Endothelial cell (in vitro differentiated cells): ENCODE measurements at regions not wholly inside any gene's neighbourhood (a gene's known extent, or its start where the extent isn't known, plus 50 kb on each side); places are given as distances from the start of the nearest gene placed in this dataset.

ENCODE experiments used
- DNase-seq: peaks from one replicate; pipeline ENCODE4 v3.0.0; 2021; ENCODE audit warnings: low spot score
- H3K27ac Mint-ChIP-seq: one replicate; pipeline ENCODE4 v1.8.0; 2021; ENCODE audit warnings: mixed read lengths, inconsistent platforms; ENCODE audit not compliant: unreplicated experiment
- H3K27me3 Mint-ChIP-seq: one replicate; pipeline ENCODE4 v1.8.0; 2021; ENCODE audit warnings: mild to moderate bottlenecking, moderate library complexity, mixed read lengths, inconsistent platforms; ENCODE audit not compliant: unreplicated experiment
- H3K36me3 Mint-ChIP-seq: one replicate; pipeline ENCODE4 v1.8.0; 2021; ENCODE audit warnings: mild to moderate bottlenecking, low read depth, mixed read lengths, inconsistent platforms; ENCODE audit not compliant: unreplicated experiment
- H3K4me1 Mint-ChIP-seq: one replicate; pipeline ENCODE4 v1.8.0; 2021; ENCODE audit warnings: mild to moderate bottlenecking, mixed read lengths, inconsistent platforms; ENCODE audit not compliant: unreplicated experiment
- H3K4me3 Mint-ChIP-seq: one replicate; pipeline ENCODE4 v1.8.0; 2021; ENCODE audit warnings: mild to moderate bottlenecking, mixed read lengths, inconsistent platforms; ENCODE audit not compliant: unreplicated experiment
- H3K9me3 Mint-ChIP-seq: one replicate; pipeline ENCODE4 v1.8.0; 2021; ENCODE audit warnings: mixed read lengths, inconsistent platforms; ENCODE audit not compliant: unreplicated experiment
- CTCF ChIP-seq: fragments of 200-600 bp; sonication (generic); IDR thresholded peaks from one replicate; pipeline ENCODE4 v1.5.0; 2021; ENCODE audit warnings: antibody characterized with exemption; ENCODE audit not compliant: unreplicated experiment

- DNase-seq: no peak
- H3K9me3 Mint-ChIP-seq: peaks cover 5% of the 10 kb centered on the region
- H3K36me3 Mint-ChIP-seq: peaks cover 22% of the 10 kb centered on the region
- H3K4me1 Mint-ChIP-seq: no peaks in the 10 kb centered on the region
- peaks cover 3% of the 10 kb centered on the region for H3K27me3 Mint-ChIP-seq
- TF ChIP-seq CTCF: no peak
- H3K4me3 Mint-ChIP-seq: no peak overlapping the region
- no peak overlapping the region for H3K27ac Mint-ChIP-seq
Observed at GRCh38 chr15:62403164-62403809, 238.2 kb upstream of the C2CD4B start.

DNA sequence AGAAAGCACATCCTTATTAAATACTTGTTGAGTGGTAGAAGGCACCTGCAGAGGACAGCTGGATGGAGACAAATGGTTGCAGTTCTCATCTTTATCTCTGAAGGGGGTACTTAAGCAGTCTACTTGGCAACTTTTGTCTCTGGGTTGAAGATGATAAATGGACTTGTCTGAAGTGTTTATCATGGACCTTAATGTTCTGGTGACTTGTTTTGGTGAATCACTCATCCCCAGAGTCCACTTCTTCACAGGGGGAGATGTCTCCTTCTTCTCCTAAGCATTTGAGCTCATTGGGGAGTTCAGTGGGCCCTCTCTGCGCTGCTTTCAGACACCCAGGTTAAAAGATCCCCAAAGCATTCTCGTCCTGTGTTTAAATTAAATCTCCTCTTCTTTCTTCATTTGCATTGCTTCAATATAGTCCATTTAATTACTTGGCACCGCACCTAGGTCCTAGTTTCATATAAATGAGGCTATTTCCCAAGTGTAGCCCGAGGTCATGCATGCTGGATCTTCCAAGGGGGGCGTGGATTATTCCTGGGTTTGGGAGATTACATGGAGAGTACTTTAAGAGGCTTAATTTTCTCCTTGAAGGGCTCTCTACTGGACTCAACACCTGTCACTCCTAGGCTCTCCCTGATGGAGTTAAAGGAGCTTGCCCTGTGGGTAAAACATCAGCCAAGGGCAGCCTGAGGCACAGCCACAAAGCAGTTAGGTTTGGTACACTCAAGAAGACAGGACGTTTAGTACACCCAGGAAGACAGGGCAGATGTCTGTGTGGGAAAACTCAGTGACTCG lies 239.3 kb upstream of the C2CD4B start:
- no peak for DNase-seq
- no peak overlapping the region for H3K27ac Mint-ChIP-seq
- H3K27me3 Mint-ChIP-seq: peaks cover 3% of the 10 kb centered on the region
- H3K36me3 Mint-ChIP-seq: peaks cover 16% of the 10 kb centered on the region
- H3K4me3 Mint-ChIP-seq: no peak overlapping the region
- peaks cover 5% of the 10 kb centered on the region for H3K9me3 Mint-ChIP-seq
- no peaks in the 10 kb centered on the region for H3K4me1 Mint-ChIP-seq
- TF ChIP-seq CTCF: no peak

DNA sequence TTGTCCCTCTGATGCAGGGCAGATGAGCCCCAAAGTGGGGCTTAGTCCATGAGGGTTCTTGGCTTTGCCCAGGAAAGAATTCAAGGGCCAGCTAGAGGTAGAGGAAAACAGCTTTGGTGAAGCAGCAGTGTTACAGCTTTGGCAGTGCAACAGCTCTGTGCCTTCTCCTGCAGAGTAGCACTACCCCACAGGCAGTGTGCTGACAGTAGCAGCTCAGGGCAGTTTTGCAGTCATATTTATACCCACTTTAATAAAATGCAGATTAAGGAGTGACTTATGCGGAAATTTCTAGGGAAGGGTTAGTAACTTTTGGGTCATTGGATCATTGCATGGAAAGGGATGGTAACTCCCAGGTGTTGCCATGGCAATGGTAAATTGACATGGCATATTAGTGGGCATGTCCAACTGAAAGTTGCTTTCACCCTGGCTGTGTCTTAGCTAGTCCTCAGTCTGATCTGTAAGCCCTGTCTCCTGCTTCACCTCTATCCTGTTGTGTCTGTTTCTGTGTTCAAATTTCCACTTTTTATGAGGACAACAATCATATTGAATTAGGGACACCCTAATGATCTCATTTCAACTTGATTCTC lies 241.3 kb upstream of the C2CD4B start:
- peaks cover 5% of the 10 kb centered on the region for H3K36me3 Mint-ChIP-seq
- H3K4me1 Mint-ChIP-seq: no peaks in the 10 kb centered on the region
- H3K27ac Mint-ChIP-seq: no peak overlapping the region
- H3K4me3 Mint-ChIP-seq: no peak overlapping the region
- H3K27me3 Mint-ChIP-seq: peaks cover 3% of the 10 kb centered on the region
- no peak for DNase-seq
- TF ChIP-seq CTCF: no peak
- H3K9me3 Mint-ChIP-seq: no peaks in the 10 kb centered on the region

DNA sequence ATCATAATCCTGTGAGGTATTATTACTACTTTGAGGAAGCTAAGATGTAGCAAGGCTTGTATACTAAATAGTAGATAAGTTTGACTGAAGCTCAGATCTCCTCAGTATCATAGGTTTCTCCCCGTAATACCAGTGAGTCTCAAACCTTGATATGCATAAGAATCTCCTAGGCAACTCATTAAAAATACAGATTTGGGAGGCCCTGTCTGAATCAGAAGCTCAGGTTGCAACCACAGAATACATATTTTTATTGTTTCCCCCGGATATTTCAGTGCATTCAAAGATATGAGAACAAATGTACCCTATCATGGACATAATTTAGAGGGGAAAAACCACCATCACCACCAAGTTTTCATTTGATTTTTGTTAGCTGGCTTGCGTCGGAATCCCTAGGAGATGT lies 242.1 kb upstream of the C2CD4B start:
- no peak overlapping the region for H3K27ac Mint-ChIP-seq
- H3K4me3 Mint-ChIP-seq: no peak overlapping the region
- TF ChIP-seq CTCF: no peak
- no peaks in the 10 kb centered on the region for H3K4me1 Mint-ChIP-seq
- H3K9me3 Mint-ChIP-seq: no peaks in the 10 kb centered on the region
- peaks cover 3% of the 10 kb centered on the region for H3K36me3 Mint-ChIP-seq
- DNase-seq: no peak
- H3K27me3 Mint-ChIP-seq: no peaks in the 10 kb centered on the region

GRCh38 chr15:62407962-62408361 lies 242.9 kb upstream of the C2CD4B start:
- Mint-ChIP-seq H3K4me3 (no peak overlapping the region), H3K4me1 (no peaks in the 10 kb centered on the region), H3K27me3 (no peaks in the 10 kb centered on the region), H3K36me3 (no peaks in the 10 kb centered on the region), H3K9me3 (no peaks in the 10 kb centered on the region), H3K27ac (no peak overlapping the region)
- no peak for DNase-seq
- no peak for TF ChIP-seq CTCF
